Superior temporal gyrus (tissue), 1 donor: ENCODE measurements at regions not wholly inside any gene's neighbourhood (a gene's known extent, or its start where the extent isn't known, plus 50 kb on each side); places are given as distances from the start of the nearest gene placed in this dataset.
A peak's percentile ranks its signal among the peaks of the same experiment; 100 is the strongest.
"Not testable (repeated sequence)": the region's sequence is repeated elsewhere in the genome, so short reads cannot be mapped to it uniquely, and the experiment has no call there.

Source experiments
- DNase-seq: peaks from one replicate; pipeline ENCODE4 v3.0.0-alpha.2; 2016; ENCODE audit errors: extremely low spot score

DNA sequence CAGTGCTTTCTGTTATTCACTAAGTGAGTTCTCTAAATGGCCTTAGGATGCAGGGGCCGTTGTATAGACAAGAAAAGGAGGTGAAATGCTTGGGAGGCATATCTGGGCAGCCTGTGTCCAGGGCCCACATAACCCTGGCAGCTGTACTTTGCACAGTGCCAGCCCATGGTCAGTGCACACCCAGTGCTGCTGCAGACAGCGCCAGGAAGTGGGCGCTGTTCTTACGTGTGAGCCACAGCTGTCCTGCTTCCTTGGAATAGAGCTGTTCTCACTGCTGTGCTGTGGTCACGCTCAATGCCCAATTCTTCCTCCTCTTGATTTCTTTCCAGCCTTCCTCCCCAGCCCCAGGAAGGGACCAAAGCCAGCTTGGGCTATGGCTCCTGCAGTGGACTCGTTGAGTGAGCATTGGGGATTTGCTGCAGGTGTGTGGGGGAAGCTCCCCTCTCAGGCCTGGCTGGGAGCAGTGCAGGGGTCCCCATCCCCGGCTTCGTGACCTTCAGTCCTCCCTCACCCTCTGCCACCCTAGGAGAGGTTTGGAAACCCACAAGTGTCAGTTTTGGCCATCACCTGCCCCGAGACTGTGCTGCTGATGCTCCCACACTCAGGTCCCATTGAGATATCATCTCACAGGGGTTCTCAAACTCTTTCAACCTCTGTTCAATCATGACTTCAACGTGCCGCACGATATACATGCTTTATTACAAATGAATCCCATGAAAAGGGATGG, 246.8 kb upstream of the EXOC2 start:
- no peak for DNase-seq

DNA sequence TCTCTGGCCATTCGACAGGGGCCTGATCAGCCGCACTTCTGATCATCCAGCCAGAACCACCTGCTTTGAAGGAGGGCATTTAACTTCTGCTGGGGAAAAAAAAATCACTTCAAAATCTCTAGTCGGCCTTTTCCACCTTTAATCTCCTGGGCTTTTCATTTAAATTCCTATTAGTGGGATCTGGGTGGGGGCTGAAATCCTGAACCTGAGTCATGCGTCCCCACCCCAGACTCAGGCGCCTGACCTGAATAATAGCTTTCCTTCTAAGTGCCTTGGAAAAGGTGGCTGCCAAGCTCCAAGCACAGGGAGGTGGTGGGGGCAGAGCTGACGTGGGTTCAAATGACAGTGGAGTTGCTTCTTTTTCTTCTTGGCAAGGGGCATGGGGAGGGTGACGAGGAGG, 246.0 kb upstream of the EXOC2 start:
- no peak for DNase-seq

DNA sequence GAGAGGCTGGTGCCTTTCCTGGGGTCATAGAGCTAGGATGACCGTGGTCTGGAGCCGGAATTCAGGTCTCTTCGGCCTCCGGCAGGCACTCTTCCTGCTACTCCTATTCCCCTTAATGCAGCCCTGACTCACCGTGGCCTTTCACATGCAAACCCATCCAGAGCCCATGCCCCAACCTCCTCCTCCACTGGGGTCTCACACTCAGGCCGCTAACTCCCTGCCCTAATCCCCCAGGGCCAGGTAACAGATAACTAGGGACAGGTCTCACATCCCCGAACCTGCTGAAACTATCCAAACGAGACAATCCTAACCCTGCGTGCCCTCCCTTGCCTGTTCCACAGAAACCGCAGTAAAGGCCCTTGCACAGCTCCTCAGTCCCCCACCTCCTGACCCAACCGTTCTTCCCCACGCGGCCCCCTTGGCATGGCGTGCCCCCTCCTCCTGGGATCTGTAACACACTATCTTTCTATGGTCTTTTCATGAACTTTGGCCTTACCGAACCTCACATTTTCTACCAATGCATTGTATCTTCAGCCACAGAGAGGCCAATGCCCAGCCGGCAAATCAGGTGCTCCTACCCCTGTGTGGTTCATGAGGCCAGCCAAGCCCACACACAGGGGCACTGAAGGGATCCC, 245.4 kb upstream of the EXOC2 start:
- no peak for DNase-seq

DNA sequence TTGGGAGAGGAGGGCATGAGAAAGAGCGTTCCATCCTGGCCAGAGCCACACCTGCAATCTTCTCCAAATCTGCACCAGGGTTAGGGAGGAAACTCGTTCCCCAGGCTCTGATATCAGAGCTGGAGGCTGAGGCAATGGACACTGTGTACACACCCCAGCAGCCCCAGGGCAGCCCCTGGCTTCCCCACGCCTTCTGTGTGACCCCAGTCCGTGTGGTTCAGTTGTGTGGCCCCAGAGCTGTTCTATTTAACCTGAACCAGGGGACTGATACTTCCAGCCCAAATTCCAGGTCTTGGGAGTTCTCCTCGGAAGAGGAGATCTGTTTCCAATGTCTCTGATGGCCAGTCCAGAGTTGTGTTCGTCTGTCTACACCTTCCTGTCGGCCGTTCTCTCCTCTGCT, 242.6 kb upstream of the EXOC2 start:
- DNase-seq = no peak

DNA sequence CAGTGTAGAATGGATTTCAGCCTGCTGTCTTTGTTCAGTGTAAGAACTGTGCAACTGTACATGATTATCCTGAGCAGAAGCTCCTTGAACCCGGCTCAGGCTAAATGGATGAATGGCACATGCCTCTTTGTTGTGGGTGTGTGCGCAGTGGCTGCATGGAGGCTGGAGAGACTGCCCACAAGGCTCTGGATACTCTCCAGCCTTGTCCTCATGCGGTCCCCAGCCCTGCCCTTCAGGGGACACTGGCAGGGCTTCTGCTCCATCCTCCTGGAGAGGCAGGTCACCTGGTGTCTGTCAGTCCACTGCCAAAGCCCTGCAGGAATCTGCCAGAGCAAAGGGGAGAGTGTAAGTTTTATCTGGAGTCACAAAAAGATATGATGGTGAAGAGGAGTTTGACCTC, 241.7 kb upstream of the EXOC2 start:
- DNase-seq = no peak

DNA sequence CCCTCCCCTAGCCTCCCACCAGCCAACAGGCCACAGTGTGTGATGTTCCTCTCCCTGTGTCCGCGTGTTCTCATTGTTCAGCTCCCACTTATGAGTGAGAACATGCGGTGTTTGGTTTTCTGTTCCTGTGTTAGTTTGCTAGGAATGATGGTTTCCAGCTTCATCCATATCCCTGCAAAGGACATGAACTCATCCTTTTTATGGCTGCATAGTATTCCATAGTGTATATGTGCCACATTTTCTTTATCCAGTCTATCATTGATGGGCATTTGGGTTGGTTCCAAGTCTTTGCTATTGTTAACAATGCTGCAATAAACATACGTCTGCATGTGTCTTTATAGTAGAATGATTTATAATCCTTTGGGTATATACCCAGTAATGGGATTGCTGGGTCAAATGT, 239.0 kb upstream of the EXOC2 start:
- DNase-seq = not testable (repeated sequence)

DNA sequence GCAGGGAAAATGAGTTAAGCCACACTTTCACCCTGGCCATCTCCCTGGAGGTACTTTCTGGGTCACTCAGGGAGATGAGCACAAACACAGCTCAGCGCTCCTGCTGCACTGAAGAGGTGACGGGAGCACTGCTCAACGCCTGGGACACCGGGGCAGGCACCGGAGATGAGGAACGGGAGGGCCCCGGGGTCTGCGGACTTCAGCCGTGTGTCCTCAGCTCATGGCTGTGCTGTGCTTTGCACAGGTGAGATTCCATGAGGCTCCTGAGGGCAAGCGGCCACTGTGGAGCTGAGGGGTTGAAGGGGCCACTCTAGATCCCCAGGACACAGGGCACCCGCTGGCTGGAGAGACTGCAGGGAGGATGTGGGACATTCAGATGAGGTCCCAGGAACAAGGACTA, 234.2 kb upstream of the EXOC2 start:
- no peak for DNase-seq

DNA sequence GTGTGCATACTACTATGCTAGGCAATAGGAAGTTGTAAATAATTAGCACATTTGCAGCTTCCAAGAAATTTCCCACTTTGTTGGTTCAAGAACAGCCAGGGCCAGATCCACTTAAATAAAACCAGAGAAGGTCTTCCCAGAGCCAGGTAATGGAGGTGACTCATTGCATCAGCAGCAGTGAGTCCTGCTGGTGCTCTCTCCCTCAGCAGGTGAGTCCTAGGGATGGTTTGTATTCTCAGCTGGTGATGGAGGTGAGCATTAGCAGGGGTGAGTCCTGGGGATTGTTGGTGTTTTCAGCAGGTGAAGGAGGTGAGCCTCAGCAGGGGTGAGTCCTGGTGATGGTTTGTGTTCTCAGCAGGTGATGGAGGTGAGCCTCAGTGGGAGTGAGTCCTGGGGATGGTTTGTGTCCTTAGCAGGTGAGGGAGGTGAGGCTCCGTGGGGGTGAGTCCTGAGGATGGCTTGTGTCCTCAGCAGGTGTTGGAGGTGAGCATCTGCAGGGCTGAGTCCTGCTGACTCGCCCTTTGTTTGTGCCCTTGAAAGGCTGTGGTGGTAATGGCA, 232.8 kb upstream of the EXOC2 start:
- DNase-seq = no peak

DNA sequence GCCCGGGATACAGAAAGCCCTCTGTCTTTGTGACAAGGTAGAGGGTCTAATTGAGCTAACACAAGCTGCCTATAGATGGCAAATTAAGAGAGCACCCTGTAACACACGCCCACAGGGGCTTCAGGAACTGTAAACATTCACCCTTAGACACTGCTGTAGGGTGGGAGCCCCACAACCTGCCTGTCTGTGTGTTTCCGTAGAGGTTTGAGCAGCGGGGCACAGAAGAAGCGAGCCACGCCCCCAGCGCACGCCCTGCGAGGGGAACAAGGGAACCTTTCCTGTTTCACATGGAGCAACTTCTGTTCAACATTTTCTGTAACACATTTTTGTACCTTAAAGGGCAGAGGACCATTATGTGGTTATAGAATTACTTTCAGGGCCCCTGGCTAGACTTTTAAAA, 231.7 kb upstream of the EXOC2 start:
- DNase-seq = no peak

DNA sequence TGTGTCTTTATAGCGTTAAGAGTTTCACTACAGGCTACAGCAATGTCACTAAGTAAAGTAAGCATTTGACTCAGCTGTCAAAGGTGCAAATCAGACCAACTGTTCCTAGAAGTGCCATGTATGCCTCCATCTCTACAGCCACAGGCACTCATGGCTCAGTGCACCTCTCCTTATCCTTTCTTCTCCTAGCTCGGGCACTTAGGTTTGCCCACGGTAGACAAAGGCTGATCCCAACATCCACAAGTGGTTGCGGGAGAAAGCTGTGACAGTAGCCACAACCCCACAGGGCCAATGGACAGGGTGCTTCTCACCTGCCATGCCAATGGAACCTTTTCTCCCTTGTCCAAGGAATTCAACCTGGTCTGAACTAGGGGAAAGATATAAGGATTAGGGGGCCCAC, 228.5 kb upstream of the EXOC2 start:
- no peak for DNase-seq

DNA sequence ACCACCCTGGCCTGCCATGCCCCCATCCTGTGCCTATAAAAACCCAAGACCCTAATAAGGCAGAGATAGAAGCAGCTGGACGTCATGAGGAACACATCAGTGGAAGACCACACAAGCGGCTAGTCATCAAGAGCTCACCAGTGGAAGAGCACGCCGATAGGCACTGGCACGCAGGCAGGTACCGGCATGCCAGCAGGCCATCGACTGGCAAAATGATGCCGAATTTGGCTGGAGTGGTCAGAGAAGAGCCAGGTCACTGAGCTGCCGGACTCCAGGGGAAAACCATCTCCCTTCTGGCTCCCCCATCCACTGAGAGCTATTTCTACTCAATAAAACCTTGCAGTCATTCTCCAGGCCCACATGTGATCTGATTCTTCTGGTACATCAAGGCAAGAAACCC, 227.6 kb upstream of the EXOC2 start:
- DNase-seq = no peak

DNA sequence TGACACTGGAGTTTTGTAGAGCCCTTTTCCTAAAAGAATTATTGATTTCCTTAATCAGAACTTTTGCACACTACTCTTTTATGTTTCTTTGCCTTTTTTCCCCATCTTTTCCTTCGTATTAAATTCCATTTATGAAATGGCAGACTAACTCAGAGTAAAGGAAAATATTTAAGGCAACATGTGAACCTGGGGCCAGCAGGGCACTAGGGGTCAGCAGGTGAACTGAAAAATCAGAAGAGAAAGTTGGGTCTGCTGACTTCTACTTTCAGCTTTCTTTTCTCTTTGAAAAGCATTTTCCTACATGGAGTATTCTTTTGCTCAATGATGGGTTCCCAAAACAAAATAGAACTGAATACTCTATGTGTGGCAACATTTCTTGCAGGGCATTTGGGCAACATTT, 226.6 kb upstream of the EXOC2 start:
- DNase-seq = no peak

DNA sequence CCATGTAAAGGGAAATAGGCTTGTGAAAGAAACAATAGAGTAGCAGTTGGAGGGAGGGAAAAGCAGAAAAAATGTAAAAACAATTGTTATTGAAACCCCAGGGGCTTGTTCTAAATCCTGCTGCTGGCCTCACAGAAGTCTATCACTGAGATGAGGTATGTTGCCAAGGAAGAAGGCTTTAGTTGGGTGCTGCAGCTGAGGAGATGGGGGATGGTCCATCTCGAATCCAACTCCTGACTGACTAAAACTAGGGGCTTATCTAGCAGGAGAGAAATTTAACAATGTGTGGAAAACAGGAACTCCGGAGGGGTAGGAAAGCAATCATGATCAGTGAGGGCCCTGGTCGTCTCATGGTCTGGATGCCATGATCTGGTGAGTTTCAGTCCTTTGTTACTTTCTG, 225.0 kb upstream of the EXOC2 start:
- DNase-seq = no peak

DNA sequence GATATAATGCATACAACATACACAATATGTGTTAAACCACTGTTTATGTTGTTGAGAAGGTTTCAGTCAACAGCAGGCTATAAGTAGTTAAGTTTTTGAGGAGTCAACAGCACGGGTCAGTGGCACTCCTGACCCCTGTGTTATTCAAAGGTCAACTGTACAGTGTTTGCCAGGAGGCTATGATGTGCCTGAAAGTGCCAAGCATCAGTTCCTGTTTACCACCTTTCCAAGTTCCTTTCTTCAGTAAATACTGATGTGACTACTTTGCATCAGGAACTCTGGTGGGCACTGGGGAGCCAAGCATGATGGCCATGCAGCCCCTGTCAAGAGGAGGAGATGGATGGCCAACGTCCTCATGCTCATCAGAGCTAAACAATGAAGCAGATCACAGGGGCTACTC, 224.4 kb upstream of the EXOC2 start:
- no peak for DNase-seq

DNA sequence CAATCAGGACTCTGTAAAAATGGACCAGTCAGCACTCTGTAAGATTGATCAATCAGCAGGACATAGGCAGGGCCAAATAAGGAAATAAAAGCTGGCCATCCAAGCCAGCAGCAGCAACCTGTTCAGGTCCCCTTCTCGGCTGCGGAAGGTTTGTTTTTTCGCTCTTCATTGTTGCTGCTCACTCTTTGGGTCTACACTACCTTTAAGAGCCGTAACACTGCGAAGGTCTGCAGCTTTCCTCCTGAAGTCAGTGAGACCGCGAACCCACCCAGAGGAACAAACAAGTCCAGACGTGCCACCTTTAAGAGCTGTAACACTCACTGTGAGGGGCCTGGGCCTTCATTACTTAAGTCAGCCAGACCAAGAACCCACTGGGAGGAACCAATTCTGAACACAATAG, 223.2 kb upstream of the EXOC2 start:
- no peak for DNase-seq

DNA sequence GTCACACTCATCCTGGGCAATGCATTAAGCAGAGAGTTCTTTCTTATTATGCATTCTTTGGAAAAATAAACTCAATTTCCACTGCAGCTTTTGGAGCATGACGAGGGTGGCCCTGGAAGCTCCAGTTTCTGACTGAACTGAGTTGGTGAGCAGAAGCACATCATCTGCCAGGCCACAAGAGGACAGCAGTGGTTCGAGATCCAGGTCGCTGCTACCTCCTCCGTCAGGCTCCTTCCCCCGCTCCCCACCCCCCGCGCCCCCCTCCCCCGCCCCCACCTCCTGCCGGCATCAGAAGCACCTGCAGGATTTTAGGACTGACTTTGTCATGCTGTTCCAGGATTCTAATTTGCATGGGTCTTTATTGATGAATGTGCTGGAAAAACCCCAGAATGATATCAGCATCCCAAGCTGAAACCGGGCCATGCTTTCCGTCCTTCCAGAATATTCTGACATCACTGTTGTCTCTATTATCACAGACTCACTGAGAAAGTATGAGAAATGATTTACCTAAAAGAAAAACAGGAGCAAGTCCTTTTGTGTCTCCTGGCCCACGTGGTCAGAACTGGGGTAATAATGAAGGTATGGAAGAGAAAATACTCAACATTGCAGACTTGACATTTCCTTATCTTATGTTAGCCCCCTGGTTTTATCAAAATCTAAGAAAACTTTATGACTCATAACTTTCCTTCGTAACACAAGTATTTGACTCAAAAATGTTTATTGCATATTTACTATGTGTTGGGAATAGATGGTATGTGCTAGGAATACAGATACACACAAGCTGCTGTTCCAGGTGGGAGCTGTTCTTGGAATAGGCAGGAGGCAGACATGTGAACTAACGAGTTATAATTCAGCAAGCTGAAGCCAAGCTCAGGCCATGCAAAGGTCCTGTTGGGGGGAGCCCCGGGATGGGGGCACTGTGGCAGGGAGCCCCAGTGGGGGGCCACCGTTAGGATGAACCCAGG, 220.2 kb upstream of the EXOC2 start:
- peak; percentile 22 for DNase-seq

DNA sequence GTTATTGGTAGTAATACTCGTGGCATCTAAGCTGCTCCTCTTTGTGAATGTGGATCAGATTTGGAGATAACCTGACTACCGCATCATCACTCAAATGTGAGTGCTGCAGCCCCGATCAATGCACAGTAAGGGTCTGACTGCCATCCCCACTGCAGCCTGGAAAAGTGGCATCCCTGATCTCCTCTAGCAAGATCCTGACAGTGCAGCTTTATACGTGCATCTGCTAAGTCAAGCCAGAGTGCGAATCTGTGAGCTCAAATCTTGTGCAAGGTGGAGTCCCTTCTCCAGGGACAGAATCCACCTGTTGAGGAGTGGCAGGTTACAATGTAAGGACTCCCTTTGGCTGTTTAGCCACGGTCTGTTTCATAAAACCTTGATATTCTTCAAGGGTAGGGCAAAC, 215.0 kb upstream of the EXOC2 start:
- no peak for DNase-seq

DNA sequence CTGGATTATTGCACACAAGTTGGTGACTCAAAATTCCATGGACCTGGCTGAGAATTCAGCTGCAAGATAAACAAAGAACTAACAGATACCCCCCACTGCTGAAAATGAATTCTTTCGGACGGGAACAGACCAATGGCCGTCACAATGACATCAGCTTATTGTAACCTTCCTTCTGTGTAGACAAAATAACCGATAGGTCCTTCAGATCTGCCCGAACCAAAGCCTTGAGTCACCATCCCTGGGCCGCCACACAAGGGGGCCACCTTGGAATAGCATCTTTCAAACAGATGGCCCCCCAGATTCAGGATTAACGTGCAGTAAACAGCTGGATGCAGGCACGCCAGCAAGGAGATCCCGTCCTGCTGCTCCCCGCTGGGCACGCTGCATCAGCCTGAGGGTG, 214.0 kb upstream of the EXOC2 start:
- DNase-seq = no peak

DNA sequence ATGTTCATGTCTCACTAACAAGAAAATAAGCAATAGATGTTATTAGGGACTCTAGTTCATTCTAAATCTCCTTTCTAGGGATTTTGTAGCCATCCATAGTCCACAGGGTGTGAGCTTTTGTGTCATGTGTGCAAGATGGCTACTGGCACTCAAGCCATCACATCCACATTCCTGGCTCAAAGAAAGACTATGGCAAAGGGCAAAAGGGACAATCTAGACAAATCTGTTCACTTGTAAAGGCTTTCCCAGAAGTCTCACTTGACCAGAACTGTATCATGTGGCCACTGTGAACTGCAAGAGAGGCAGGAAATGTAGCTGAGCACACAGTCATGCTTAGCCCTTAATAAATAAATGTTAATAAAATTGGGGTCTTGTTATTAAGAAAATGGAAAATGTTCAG, 212.6 kb upstream of the EXOC2 start:
- no peak for DNase-seq

DNA sequence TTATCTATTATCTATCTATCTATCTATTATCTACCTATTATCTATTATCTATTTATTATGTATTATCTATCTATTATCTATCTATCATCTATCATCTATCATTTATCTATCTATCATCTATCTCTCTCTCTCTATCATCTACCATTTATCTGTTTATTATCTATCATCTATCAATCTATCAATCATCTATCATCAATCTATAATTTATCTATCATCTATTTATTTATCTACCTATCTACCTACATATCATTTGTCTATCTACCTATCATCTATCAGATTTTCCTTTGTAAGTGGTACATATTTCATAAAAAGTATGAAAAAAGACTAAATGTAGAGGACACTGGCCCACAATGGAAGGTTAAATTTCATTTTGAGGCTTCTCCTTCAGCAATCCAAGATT, 212.1 kb upstream of the EXOC2 start:
- DNase-seq = no peak

DNA sequence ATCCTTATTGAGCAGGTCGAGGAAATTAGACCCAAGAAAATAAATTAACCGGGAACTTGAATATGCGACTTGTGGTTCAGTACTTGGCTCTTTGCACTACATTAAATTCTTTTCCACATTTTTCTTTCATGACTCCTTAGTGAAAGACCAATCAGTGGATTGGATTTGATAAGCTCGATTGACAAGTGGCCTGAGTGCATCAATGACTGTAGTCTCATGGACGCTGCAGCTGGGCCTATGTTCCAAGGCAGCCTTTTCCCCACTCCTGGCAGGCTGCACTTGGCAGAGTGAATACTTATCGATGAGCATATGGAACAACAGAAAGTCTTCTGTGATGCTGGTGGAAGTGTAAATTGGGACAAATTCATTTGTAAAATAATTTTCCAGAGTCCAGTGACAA, 210.8 kb upstream of the EXOC2 start:
- DNase-seq = no peak

DNA sequence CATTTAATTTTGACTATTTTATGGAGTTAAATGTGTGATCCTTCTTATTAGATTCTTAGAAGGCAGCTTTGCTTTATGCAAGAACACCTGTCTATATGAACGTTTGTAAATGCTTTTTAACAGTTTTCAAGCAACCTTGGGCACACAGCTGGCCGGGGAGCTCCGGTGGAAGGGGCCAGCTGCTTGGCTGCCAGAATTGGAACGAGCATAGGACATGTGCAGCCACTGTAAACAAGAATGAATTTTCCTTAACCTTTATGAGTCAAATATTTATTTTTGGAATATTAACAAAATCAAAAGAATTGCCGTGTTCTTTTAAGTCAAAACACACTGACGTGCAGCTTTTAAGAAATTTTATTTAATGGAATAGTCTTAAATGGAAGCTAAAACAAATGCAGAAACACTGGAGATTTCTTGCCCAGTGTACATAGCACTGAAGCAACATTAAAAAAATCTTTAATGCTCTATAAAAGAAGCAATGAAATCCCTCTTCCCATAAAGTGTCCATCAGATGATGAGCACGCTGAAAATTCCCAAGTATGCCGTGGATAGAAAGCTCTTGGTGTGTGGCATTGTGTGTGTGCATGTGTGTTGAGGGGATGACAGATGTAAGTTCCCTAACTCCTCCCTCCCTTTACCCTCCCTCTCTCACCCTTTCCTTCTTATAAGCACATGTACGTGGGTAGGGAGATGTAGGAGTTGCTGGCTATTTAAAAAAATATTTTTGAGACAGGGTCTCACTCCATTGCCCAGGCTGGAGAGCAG, 208.9 kb upstream of the EXOC2 start:
- DNase-seq = no peak
